ENCODE measurements at regions not wholly inside any gene's neighbourhood (a gene's known extent, or its start where the extent isn't known, plus 50 kb on each side); places are given as distances from the start of the nearest gene placed in this dataset.
"Not testable (repeated sequence)": the region's sequence is repeated elsewhere in the genome, so short reads cannot be mapped to it uniquely, and the experiment has no call there.

GRCh38 chr3:20552605-20553275 is 366.7 kb upstream of the SGO1 start:
- 93 to 99% (median 94%) methylated on average over 15 to 16 of the region's 16 CpGs for WGBS, 3 donors
- intact Hi-C loops (cut with DNase I): no loop called here
- no peak for DNase-seq

GRCh38 chr3:20547361-20548269 is 361.6 kb upstream of the SGO1 start:
- DNase-seq: peak in 3 of 5 donors; percentile 9 to 22 (median 12)
- H3K9me3 ChIP-seq; intact Hi-C loops (cut with DNase I); H3K4me3 ChIP-seq; H3K27me3 ChIP-seq; H3K27ac ChIP-seq; H3K36me3 ChIP-seq; H3K4me1 ChIP-seq (ENCODE audit: insufficient read depth): not testable (repeated sequence)
- WGBS, 3 donors: 91 to 96% (median 92%) methylated on average over 34 to 35 of the region's 35 CpGs

More at GRCh38 chr3:20552605-20553275, 366.7 kb upstream of the SGO1 start:
- Histone ChIP-seq H3K4me3 (no peak overlapping the region), H3K4me1 (ENCODE audit: insufficient read depth) (no peaks in the 10 kb centered on the region), H3K9me3 (no peaks in the 10 kb centered on the region), H3K36me3 (no peaks in the 10 kb centered on the region), H3K27me3 (no peaks in the 10 kb centered on the region), H3K27ac (no peak overlapping the region)
- TF ChIP-seq POLR2A (IDR thresholded peaks at IDR 0.05) (no peak), EP300 (IDR thresholded peaks at IDR 0.05) (no peak), CTCF (IDR thresholded peaks at IDR 0.05) (no peak)

GRCh38 chr3:20546636-20547035 is 360.6 kb upstream of the SGO1 start:
- no peak for TF ChIP-seq CTCF (IDR thresholded peaks at IDR 0.05)
- no peak for TF ChIP-seq POLR2A (IDR thresholded peaks at IDR 0.05)
- TF ChIP-seq EP300 (IDR thresholded peaks at IDR 0.05): no peak
- Histone ChIP-seq H3K4me1 (ENCODE audit: insufficient read depth) (no peaks in the 10 kb centered on the region), H3K4me3 (no peak overlapping the region), H3K9me3 (no peaks in the 10 kb centered on the region), H3K27me3 (no peaks in the 10 kb centered on the region), H3K36me3 (no peaks in the 10 kb centered on the region), H3K27ac (no peak overlapping the region)
- DNase-seq: no peak
- 75 to 82% (median 76%) methylated on average over 3 of the region's 3 CpGs for WGBS, 3 donors
- intact Hi-C loops (cut with DNase I): no loop called here

- DNase-seq: no peak
- no peaks in the 10 kb centered on the region for H3K9me3 ChIP-seq
- no peak overlapping the region for H3K27ac ChIP-seq
- no peak for TF ChIP-seq POLR2A (IDR thresholded peaks at IDR 0.05)
- no peak for TF ChIP-seq EP300 (IDR thresholded peaks at IDR 0.05)
- no peak for TF ChIP-seq CTCF (IDR thresholded peaks at IDR 0.05)
- no peaks in the 10 kb centered on the region for H3K36me3 ChIP-seq
- intact Hi-C loops (cut with DNase I): no loop called here
- 94 to 95% (median 95%) methylated on average over 5 of the region's 5 CpGs for WGBS, 3 donors
- H3K4me1 ChIP-seq (ENCODE audit: insufficient read depth): no peaks in the 10 kb centered on the region
- H3K27me3 ChIP-seq: no peaks in the 10 kb centered on the region
- no peak overlapping the region for H3K4me3 ChIP-seq
These were observed 357.7 kb upstream of the SGO1 start for GRCh38 chr3:20543535-20544226.
